ENCODE measurements at regions not wholly inside any gene's neighbourhood (a gene's known extent, or its start where the extent isn't known, plus 50 kb on each side); places are given as distances from the start of the nearest gene placed in this dataset.

GRCh38 chr2:15731213-15731888, 139.7 kb downstream of the DDX1 start:
- no peak for DNase-seq (ENCODE audit: insufficient read length)
- no peak for FAIRE-seq
- TF ChIP-seq POLR2AphosphoS5 (IDR thresholded peaks at IDR 0.05; ENCODE audit: low read depth, low read length) (no peak), TAF1 (IDR thresholded peaks at IDR 0.05; ENCODE audit: borderline replicate concordance, low read depth, low read length) (no peak), POLR2A (IDR thresholded peaks at IDR 0.05; ENCODE audit: low read depth, low read length) (no peak)

- DNase-seq (ENCODE audit: insufficient read length) = no peak
- TF ChIP-seq POLR2AphosphoS5 (IDR thresholded peaks at IDR 0.05; ENCODE audit: low read depth, low read length) (no peak), TAF1 (IDR thresholded peaks at IDR 0.05; ENCODE audit: borderline replicate concordance, low read depth, low read length) (no peak), POLR2A (IDR thresholded peaks at IDR 0.05; ENCODE audit: low read depth, low read length) (no peak)
- no peak for FAIRE-seq
Measured at GRCh38 chr2:15731889-15732271, 140.2 kb downstream of the DDX1 start.

- FAIRE-seq (peak; percentile 50), DNase-seq (ENCODE audit: insufficient read length) (peak; percentile 48)
- TF ChIP-seq POLR2A (IDR thresholded peaks at IDR 0.05; ENCODE audit: low read depth, low read length) = no peak
- TF ChIP-seq TAF1 (IDR thresholded peaks at IDR 0.05; ENCODE audit: borderline replicate concordance, low read depth, low read length) = no peak
- TF ChIP-seq POLR2AphosphoS5 (IDR thresholded peaks at IDR 0.05; ENCODE audit: low read depth, low read length) = no peak
Measured at GRCh38 chr2:15732341-15733077, 140.8 kb downstream of the DDX1 start.

- DNase-seq (ENCODE audit: insufficient read length) (no peak), FAIRE-seq (no peak)
Measured at GRCh38 chr2:15733867-15734673, 142.4 kb downstream of the DDX1 start.

GRCh38 chr2:15734674-15735483, 143.2 kb downstream of the DDX1 start:
- FAIRE-seq (no peak), DNase-seq (ENCODE audit: insufficient read length) (no peak)
- TF ChIP-seq POLR2AphosphoS5 (IDR thresholded peaks at IDR 0.05; ENCODE audit: low read depth, low read length) = no peak
- no peak for TF ChIP-seq TAF1 (IDR thresholded peaks at IDR 0.05; ENCODE audit: borderline replicate concordance, low read depth, low read length)
- TF ChIP-seq POLR2A (IDR thresholded peaks at IDR 0.05; ENCODE audit: low read depth, low read length) = no peak

More at GRCh38 chr2:15733867-15734673, 142.4 kb downstream of the DDX1 start:
- TF ChIP-seq TAF1 (IDR thresholded peaks at IDR 0.05; ENCODE audit: borderline replicate concordance, low read depth, low read length) (no peak), POLR2AphosphoS5 (IDR thresholded peaks at IDR 0.05; ENCODE audit: low read depth, low read length) (no peak)

GRCh38 chr2:15735484-15736326, 144.0 kb downstream of the DDX1 start:
- no peak for DNase-seq (ENCODE audit: insufficient read length)
- FAIRE-seq = no peak
- no peak for TF ChIP-seq POLR2AphosphoS5 (IDR thresholded peaks at IDR 0.05; ENCODE audit: low read depth, low read length)
- no peak for TF ChIP-seq TAF1 (IDR thresholded peaks at IDR 0.05; ENCODE audit: borderline replicate concordance, low read depth, low read length)
- no peak for TF ChIP-seq POLR2A (IDR thresholded peaks at IDR 0.05; ENCODE audit: low read depth, low read length)

GRCh38 chr2:15736396-15737180, 144.9 kb downstream of the DDX1 start:
- FAIRE-seq (no peak), DNase-seq (ENCODE audit: insufficient read length) (no peak)
- TF ChIP-seq POLR2A (IDR thresholded peaks at IDR 0.05; ENCODE audit: low read depth, low read length) (no peak), POLR2AphosphoS5 (IDR thresholded peaks at IDR 0.05; ENCODE audit: low read depth, low read length) (no peak), TAF1 (IDR thresholded peaks at IDR 0.05; ENCODE audit: borderline replicate concordance, low read depth, low read length) (no peak)

- no peak for TF ChIP-seq TAF1 (IDR thresholded peaks at IDR 0.05; ENCODE audit: borderline replicate concordance, low read depth, low read length)
- TF ChIP-seq POLR2A (IDR thresholded peaks at IDR 0.05; ENCODE audit: low read depth, low read length) = no peak
- TF ChIP-seq POLR2AphosphoS5 (IDR thresholded peaks at IDR 0.05; ENCODE audit: low read depth, low read length) = no peak
- FAIRE-seq = no peak
- DNase-seq (ENCODE audit: insufficient read length) = no peak
Measured at GRCh38 chr2:15737314-15738224, 145.9 kb downstream of the DDX1 start.

- FAIRE-seq (no peak), DNase-seq (ENCODE audit: insufficient read length) (no peak)
- no peak for TF ChIP-seq POLR2AphosphoS5 (IDR thresholded peaks at IDR 0.05; ENCODE audit: low read depth, low read length)
Measured at GRCh38 chr2:15738225-15738546, 146.5 kb downstream of the DDX1 start.

All from GM12892 (cell line).